Panc1 (cell line): ENCODE measurements at regions not wholly inside any gene's neighbourhood (a gene's known extent, or its start where the extent isn't known, plus 50 kb on each side); places are given as distances from the start of the nearest gene placed in this dataset.

Experiments used
- CTCF ChIP-seq: fragments of 450-650 bp; IDR thresholded peaks from 2 replicates; pipeline ENCODE4 v1.5.1; 2017; ENCODE audit warnings: mild to moderate bottlenecking
- POLR2AphosphoS5 ChIP-seq: IDR thresholded peaks from 2 replicates; pipeline ENCODE4 v1.6.1; 2012; ENCODE audit warnings: mild to moderate bottlenecking, low read depth, low read length, moderate library complexity

- TF ChIP-seq CTCF (no peak), POLR2AphosphoS5 (no peak)
Observed at GRCh38 chr2:53558867-53559266, 208.7 kb upstream of the CHAC2 start.
